ENCODE measurements at regions not wholly inside any gene's neighbourhood (a gene's known extent, or its start where the extent isn't known, plus 50 kb on each side); places are given as distances from the start of the nearest gene placed in this dataset.

- CTCF ChIA-PET: no interaction called here
- ATAC-seq: no peak
- POLR2A ChIA-PET: interaction anchor here (0.7 kb wide), 1 partner anchor 12 kb away, joined by 3 read pairs; no protein-coding TSS in a partner anchor
- H3K36me3 Mint-ChIP-seq: no peaks in the 10 kb centered on the region
- H3K4me1 Mint-ChIP-seq: no peaks in the 10 kb centered on the region
- peaks cover 25% of the 10 kb centered on the region for H3K9me3 Mint-ChIP-seq
- no peak for TF ChIP-seq GTF2I (CRISPR knock-in tag; conservative IDR thresholded peaks at IDR 0.05)
- TF ChIP-seq CDX4 (CRISPR knock-in tag; IDR thresholded peaks at IDR 0.05; ENCODE audit: borderline replicate concordance): no peak
- no peak for TF ChIP-seq SP1 (CRISPR knock-in tag; conservative IDR thresholded peaks at IDR 0.05)
- TF ChIP-seq CREB1 (CRISPR knock-in tag; IDR thresholded peaks at IDR 0.05): no peak
- TF ChIP-seq ATF1 (CRISPR knock-in tag; IDR thresholded peaks at IDR 0.05): no peak
- TF ChIP-seq AR (CRISPR knock-in tag; IDR thresholded peaks at IDR 0.05): no peak
- no peak for TF ChIP-seq FOXK1 (CRISPR knock-in tag; IDR thresholded peaks at IDR 0.05)
- TF ChIP-seq RELA (CRISPR knock-in tag; IDR thresholded peaks at IDR 0.05; ENCODE audit: borderline replicate concordance): no peak
- TF ChIP-seq ZNF512 (CRISPR knock-in tag; IDR thresholded peaks at IDR 0.05; ENCODE audit: borderline replicate concordance): no peak
- TF ChIP-seq ERG (CRISPR knock-in tag; IDR thresholded peaks at IDR 0.05): no peak
- TF ChIP-seq ARID4B (CRISPR knock-in tag; IDR thresholded peaks at IDR 0.05; ENCODE audit: borderline replicate concordance): no peak
- TF ChIP-seq TP53 (CRISPR knock-in tag; IDR thresholded peaks at IDR 0.05): no peak
- TF ChIP-seq HMGA2 (CRISPR knock-in tag; IDR thresholded peaks at IDR 0.05): no peak
- TF ChIP-seq MAX (CRISPR knock-in tag; IDR thresholded peaks at IDR 0.05): no peak
- H3K27me3 Mint-ChIP-seq (ENCODE audit: low read depth): peaks cover 3% of the 10 kb centered on the region; the same call in 1 of the 2 replicates
- DNase-seq (ENCODE audit: low spot score): no peak
- no peak overlapping the region for H3K4me3 Mint-ChIP-seq
- no peak overlapping the region for H3K27ac Mint-ChIP-seq
These were observed 266.5 kb downstream of the GFRA1 start for GRCh38 chr10:116006508-116006907.

- no peaks in the 10 kb centered on the region for H3K36me3 Mint-ChIP-seq
- peaks cover 16% of the 10 kb centered on the region for H3K9me3 Mint-ChIP-seq
- ChIA-PET POLR2A (no interaction called here), CTCF (no interaction called here)
- H3K27ac Mint-ChIP-seq: no peak overlapping the region
- peaks cover 3% of the 10 kb centered on the region; the same call in 1 of the 2 replicates for H3K4me1 Mint-ChIP-seq
- no peak overlapping the region for H3K4me3 Mint-ChIP-seq
- no peak for ATAC-seq
- H3K27me3 Mint-ChIP-seq (ENCODE audit: low read depth): peaks cover 10% of the 10 kb centered on the region
- no peak for DNase-seq (ENCODE audit: low spot score)
- no peak for TF ChIP-seq ATF3 (CRISPR knock-in tag; conservative IDR thresholded peaks at IDR 0.05)
- TF ChIP-seq NFATC4 (CRISPR knock-in tag; IDR thresholded peaks at IDR 0.05): no peak
- no peak for TF ChIP-seq GTF2I (CRISPR knock-in tag; conservative IDR thresholded peaks at IDR 0.05)
- TF ChIP-seq MXD4 (CRISPR knock-in tag; IDR thresholded peaks at IDR 0.05; ENCODE audit: borderline replicate concordance): no peak
- no peak for TF ChIP-seq OVOL2 (CRISPR knock-in tag; IDR thresholded peaks at IDR 0.05; ENCODE audit: borderline replicate concordance)
- TF ChIP-seq EMX1 (CRISPR knock-in tag; IDR thresholded peaks at IDR 0.05): no peak
- TF ChIP-seq PRRX2 (CRISPR knock-in tag; IDR thresholded peaks at IDR 0.05): no peak
- no peak for TF ChIP-seq ATF1 (CRISPR knock-in tag; IDR thresholded peaks at IDR 0.05)
- no peak for TF ChIP-seq SP1 (CRISPR knock-in tag; conservative IDR thresholded peaks at IDR 0.05)
These were observed 267.7 kb downstream of the GFRA1 start for GRCh38 chr10:116005301-116005700.
